H9 (cell line): ENCODE measurements at regions not wholly inside any gene's neighbourhood (a gene's known extent, or its start where the extent isn't known, plus 50 kb on each side); places are given as distances from the start of the nearest gene placed in this dataset.

Source experiments
- DNase-seq: peaks from one replicate; pipeline ENCODE4 v3.0.0-alpha.2; 2017
- H2AFZ ChIP-seq: one replicate; pipeline ENCODE4 v1.6.1; 2013; ENCODE audit warnings: mild to moderate bottlenecking, low read length, control low read depth, moderate library complexity
- H2AK5ac ChIP-seq: 2 replicates; pipeline ENCODE4 v1.6.1; 2013; ENCODE audit warnings: low read length, control low read depth, mixed read lengths; ENCODE audit not compliant: insufficient read length
- H2BK120ac ChIP-seq: one replicate; pipeline ENCODE4 v1.6.1; 2013; ENCODE audit warnings: low read depth, mild to moderate bottlenecking, low read length, control low read depth, inconsistent platforms; ENCODE audit not compliant: poor library complexity, severe bottlenecking
- H2BK12ac ChIP-seq: 2 replicates; pipeline ENCODE4 v1.6.1; 2013; ENCODE audit warnings: low read length, control low read depth, mixed read lengths, low read depth; ENCODE audit not compliant: insufficient read length
- H2BK15ac ChIP-seq: 2 replicates; pipeline ENCODE4 v1.6.1; 2013; ENCODE audit warnings: low read depth, low read length, control low read depth
- H2BK20ac ChIP-seq: one replicate; pipeline ENCODE4 v1.6.1; 2013; ENCODE audit warnings: low read depth, mild to moderate bottlenecking, low read length, control low read depth, inconsistent platforms; ENCODE audit not compliant: poor library complexity, severe bottlenecking
- H2BK5ac ChIP-seq: 2 replicates; pipeline ENCODE4 v1.6.1; 2013; ENCODE audit warnings: low read length, control low read depth, mixed read lengths; ENCODE audit not compliant: insufficient read length
- H3K14ac ChIP-seq: 2 replicates; pipeline ENCODE4 v1.6.1; 2013; ENCODE audit warnings: low read length, control low read depth; ENCODE audit not compliant: insufficient read depth
- H3K18ac ChIP-seq: 2 replicates; pipeline ENCODE4 v1.6.1; 2013; ENCODE audit warnings: low read depth, mild to moderate bottlenecking, mixed read lengths, low read length, control low read depth; ENCODE audit not compliant: insufficient read length
- H3K23ac ChIP-seq: 2 replicates; pipeline ENCODE4 v1.6.1; 2013; ENCODE audit warnings: low read length, control low read depth, mixed read lengths, low read depth; ENCODE audit not compliant: insufficient read length
- H3K23me2 ChIP-seq: 2 replicates; pipeline ENCODE4 v1.6.1; 2013; ENCODE audit warnings: low read depth, mild to moderate bottlenecking, mixed read lengths, low read length, control low read depth; ENCODE audit not compliant: insufficient read length, poor library complexity, severe bottlenecking
- H3K27ac ChIP-seq: 2 replicates; pipeline ENCODE4 v1.5.1; 2013; ENCODE audit warnings: low read length, control low read depth, mixed read lengths, low read depth; ENCODE audit not compliant: insufficient read length
- H3K27me3 ChIP-seq: 2 replicates; pipeline ENCODE4 v1.6.1; 2013; ENCODE audit warnings: low read length, control low read depth, inconsistent platforms; ENCODE audit not compliant: insufficient read depth
- H3K4ac ChIP-seq: 2 replicates; pipeline ENCODE4 v1.6.1; 2013; ENCODE audit warnings: low read depth, mild to moderate bottlenecking, control low read depth, inconsistent platforms, low read length, moderate library complexity
- H3K4me1 ChIP-seq: 2 replicates; pipeline ENCODE4 v1.6.1; 2013; ENCODE audit warnings: low read length, control low read depth, inconsistent platforms; ENCODE audit not compliant: insufficient read depth
- H3K4me2 ChIP-seq: 2 replicates; pipeline ENCODE4 v1.6.1; 2013; ENCODE audit warnings: low read length, control low read depth, mixed read lengths; ENCODE audit not compliant: insufficient read length, insufficient read depth
- H3K56ac ChIP-seq: 2 replicates; pipeline ENCODE4 v1.6.1; 2013; ENCODE audit warnings: low read depth, mild to moderate bottlenecking, mixed read lengths, low read length, control low read depth; ENCODE audit not compliant: insufficient read length
- H3K79me1 ChIP-seq: 2 replicates; pipeline ENCODE4 v1.6.1; 2013; ENCODE audit warnings: low read depth, mild to moderate bottlenecking, moderate library complexity, low read length, control low read depth, inconsistent platforms; ENCODE audit not compliant: insufficient read depth, poor library complexity, severe bottlenecking
- H3K79me2 ChIP-seq: 2 replicates; pipeline ENCODE4 v1.6.1; 2013; ENCODE audit warnings: low read length, control low read depth, inconsistent platforms; ENCODE audit not compliant: insufficient read depth
- H3K9ac ChIP-seq: 2 replicates; pipeline ENCODE4 v1.6.1; 2013; ENCODE audit warnings: low read length, control low read depth, mixed read lengths; ENCODE audit not compliant: insufficient read length; ENCODE audit errors: extremely low read depth
- H3K9me3 ChIP-seq: one replicate; pipeline ENCODE4 v1.6.1; 2013; ENCODE audit warnings: low read depth, low read length, inconsistent platforms; ENCODE audit not compliant: control insufficient read depth
- H3T11ph ChIP-seq: one replicate; pipeline ENCODE4 v1.6.1; 2013; ENCODE audit warnings: mild to moderate bottlenecking, low read length, control low read depth, inconsistent platforms
- H4K20me1 ChIP-seq: one replicate; pipeline ENCODE4 v1.6.1; 2013; ENCODE audit not compliant: control insufficient read depth, insufficient read length, insufficient read depth
- H4K5ac ChIP-seq: 2 replicates; pipeline ENCODE4 v1.6.1; 2013; ENCODE audit warnings: low read depth, mild to moderate bottlenecking, mixed read lengths, low read length, control low read depth; ENCODE audit not compliant: insufficient read length
- H4K8ac ChIP-seq: replicated peaks from 2 replicates; pipeline ENCODE4 v1.6.1; 2013; ENCODE audit warnings: low read length, control low read depth, mixed read lengths, low read depth; ENCODE audit not compliant: insufficient read length
- H4K91ac ChIP-seq: 2 replicates; pipeline ENCODE4 v1.6.1; 2013; ENCODE audit warnings: low read depth, mild to moderate bottlenecking, moderate library complexity, mixed read lengths, low read length, control low read depth; ENCODE audit not compliant: insufficient read length
- H3K27ac Mint-ChIP-seq, 3 experiments: 2 replicates in 2 of 3; 3 replicates in 1 of 3; pipeline ENCODE4 v1.8.0; 2020 to 2021; ENCODE audit warnings: mixed read lengths in 3 of 3, mild to moderate bottlenecking in 1 of 3, moderate library complexity in 1 of 3
- H3K27me3 Mint-ChIP-seq: 2 replicates; pipeline ENCODE4 v1.8.0; 2021; ENCODE audit warnings: low read depth, mild to moderate bottlenecking, moderate library complexity, mixed read lengths
- H3K36me3 Mint-ChIP-seq, 3 experiments: 2 replicates in 2 of 3; 3 replicates in 1 of 3; pipeline ENCODE4 v1.8.0; 2020 to 2021; ENCODE audit warnings: low read depth in 3 of 3, mixed read lengths in 3 of 3; ENCODE audit not compliant: insufficient read depth in 1 of 3
- H3K4me1 Mint-ChIP-seq, 2 experiments: 2 replicates each; pipeline ENCODE4 v1.8.0; 2020; ENCODE audit warnings: mixed read lengths in 2 of 2
- H3K4me3 Mint-ChIP-seq, 2 experiments: 2 replicates in 1 of 2; 3 replicates in 1 of 2; pipeline ENCODE4 v1.8.0; 2020 to 2021; ENCODE audit warnings: mild to moderate bottlenecking in 2 of 2, mixed read lengths in 2 of 2, moderate library complexity in 1 of 2
- H3K9me3 Mint-ChIP-seq, 2 experiments: 2 replicates in 1 of 2; 3 replicates in 1 of 2; pipeline ENCODE4 v1.8.0; 2020; ENCODE audit warnings: mild to moderate bottlenecking in 2 of 2, mixed read lengths in 2 of 2, moderate library complexity in 1 of 2
- TF ChIP-seq, protein P1 (sequence below): fragments of 200-600 bp; sonication (generic); conservative IDR thresholded peaks from 3 replicates; pipeline ENCODE4 v1.8.0; 2021; ENCODE audit warnings: antibody characterized with exemption, mild to moderate bottlenecking

DNA sequence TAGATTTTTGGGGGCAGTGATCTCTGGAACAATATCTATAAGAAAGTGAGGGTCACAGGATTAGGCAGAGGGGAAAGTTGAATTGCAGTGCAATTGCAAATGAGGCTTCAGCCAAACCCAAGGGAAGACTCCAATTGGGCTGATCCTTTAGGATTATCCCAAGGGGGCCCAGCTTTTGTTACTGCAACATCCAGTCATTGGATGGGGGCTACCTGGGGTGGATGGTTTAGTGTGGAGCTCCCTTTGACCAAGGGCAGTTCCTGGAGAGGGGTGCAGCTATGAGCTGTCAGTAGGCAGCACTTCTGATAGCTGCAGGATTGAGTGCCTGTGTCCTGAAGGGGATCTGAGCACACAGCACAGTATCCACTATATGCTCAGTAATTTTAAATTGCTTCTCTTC is 355.2 kb upstream of the AZI2 start:
- H3T11ph ChIP-seq = no peak overlapping the region
- Mint-ChIP-seq H3K27ac (peak overlapping the region in 1 of 3 experiments; percentile 61; a peak in 2 of 7 replicates), H3K27me3 (no peaks in the 10 kb centered on the region), H3K4me1 (peaks cover 18 to 22% of the 10 kb centered on the region in 2 experiments), H3K36me3 (no peaks in the 10 kb centered on the region), H3K4me3 (no peak overlapping the region), H3K9me3 (no peaks in the 10 kb centered on the region)
- DNase-seq = no peak
- no peaks in the 10 kb centered on the region for H3K79me1 ChIP-seq
- H2BK5ac ChIP-seq = no peak overlapping the region
- H3K9me3 ChIP-seq = no peaks in the 10 kb centered on the region
- no peak overlapping the region for H3K14ac ChIP-seq
- H3K56ac ChIP-seq = no peak overlapping the region
- H3K27ac ChIP-seq = no peak overlapping the region
- no peaks in the 10 kb centered on the region for H3K23me2 ChIP-seq
- H4K5ac ChIP-seq = no peak overlapping the region
- H2BK120ac ChIP-seq = no peak overlapping the region
- H2BK15ac ChIP-seq = no peak overlapping the region
- no peaks in the 10 kb centered on the region for H4K20me1 ChIP-seq
- no peak overlapping the region for H4K91ac ChIP-seq
- no peak overlapping the region for H3K9ac ChIP-seq
- no peak overlapping the region for H2AK5ac ChIP-seq
- no peaks in the 10 kb centered on the region for H3K4me1 ChIP-seq
- H2BK12ac ChIP-seq = no peak overlapping the region
- no peak overlapping the region for H3K23ac ChIP-seq
- no peak overlapping the region for H2AFZ ChIP-seq
- no peak overlapping the region for H3K4ac ChIP-seq
- H2BK20ac ChIP-seq = no peak overlapping the region
- H3K4me2 ChIP-seq = no peak overlapping the region
- TF ChIP-seq, protein P1, sequence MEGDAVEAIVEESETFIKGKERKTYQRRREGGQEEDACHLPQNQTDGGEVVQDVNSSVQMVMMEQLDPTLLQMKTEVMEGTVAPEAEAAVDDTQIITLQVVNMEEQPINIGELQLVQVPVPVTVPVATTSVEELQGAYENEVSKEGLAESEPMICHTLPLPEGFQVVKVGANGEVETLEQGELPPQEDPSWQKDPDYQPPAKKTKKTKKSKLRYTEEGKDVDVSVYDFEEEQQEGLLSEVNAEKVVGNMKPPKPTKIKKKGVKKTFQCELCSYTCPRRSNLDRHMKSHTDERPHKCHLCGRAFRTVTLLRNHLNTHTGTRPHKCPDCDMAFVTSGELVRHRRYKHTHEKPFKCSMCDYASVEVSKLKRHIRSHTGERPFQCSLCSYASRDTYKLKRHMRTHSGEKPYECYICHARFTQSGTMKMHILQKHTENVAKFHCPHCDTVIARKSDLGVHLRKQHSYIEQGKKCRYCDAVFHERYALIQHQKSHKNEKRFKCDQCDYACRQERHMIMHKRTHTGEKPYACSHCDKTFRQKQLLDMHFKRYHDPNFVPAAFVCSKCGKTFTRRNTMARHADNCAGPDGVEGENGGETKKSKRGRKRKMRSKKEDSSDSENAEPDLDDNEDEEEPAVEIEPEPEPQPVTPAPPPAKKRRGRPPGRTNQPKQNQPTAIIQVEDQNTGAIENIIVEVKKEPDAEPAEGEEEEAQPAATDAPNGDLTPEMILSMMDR = no peak
- no peaks in the 10 kb centered on the region for H3K27me3 ChIP-seq
- no peaks in the 10 kb centered on the region for H3K79me2 ChIP-seq
- no peak overlapping the region for H3K18ac ChIP-seq
- H4K8ac ChIP-seq = no peak overlapping the region
